ENCODE measurements at regions not wholly inside any gene's neighbourhood (a gene's known extent, or its start where the extent isn't known, plus 50 kb on each side); places are given as distances from the start of the nearest gene placed in this dataset.

DNA sequence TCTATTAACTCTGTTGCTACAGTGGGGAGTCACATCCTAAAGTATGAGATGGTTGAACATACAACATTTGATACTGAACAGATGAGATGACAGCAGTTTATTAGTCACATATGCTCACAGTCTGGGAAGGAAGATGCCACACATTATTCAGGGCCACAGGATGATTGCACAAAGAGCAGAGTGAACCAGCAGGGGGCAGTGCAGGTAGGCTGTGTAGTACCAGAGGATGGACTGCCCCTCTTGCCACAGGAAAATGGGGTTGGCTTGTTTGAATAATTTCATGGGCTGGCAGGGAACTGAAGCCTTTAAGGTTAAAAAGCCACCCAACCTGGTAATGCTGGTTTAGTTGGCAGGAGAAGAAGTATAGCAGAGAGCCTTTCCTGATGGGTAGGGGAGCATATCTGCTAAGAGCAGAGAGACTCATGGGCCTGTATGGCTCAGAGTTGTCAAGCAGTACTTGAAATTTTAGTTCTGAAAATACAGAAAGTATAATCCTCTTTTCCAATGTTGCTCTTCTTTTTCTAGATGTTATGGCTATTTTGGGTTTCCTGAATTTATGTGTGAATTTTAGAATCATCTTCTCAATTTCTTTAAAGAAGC is 180.4 kb upstream of the B3GAT1 start:
- TF ChIP-seq, protein P1, sequence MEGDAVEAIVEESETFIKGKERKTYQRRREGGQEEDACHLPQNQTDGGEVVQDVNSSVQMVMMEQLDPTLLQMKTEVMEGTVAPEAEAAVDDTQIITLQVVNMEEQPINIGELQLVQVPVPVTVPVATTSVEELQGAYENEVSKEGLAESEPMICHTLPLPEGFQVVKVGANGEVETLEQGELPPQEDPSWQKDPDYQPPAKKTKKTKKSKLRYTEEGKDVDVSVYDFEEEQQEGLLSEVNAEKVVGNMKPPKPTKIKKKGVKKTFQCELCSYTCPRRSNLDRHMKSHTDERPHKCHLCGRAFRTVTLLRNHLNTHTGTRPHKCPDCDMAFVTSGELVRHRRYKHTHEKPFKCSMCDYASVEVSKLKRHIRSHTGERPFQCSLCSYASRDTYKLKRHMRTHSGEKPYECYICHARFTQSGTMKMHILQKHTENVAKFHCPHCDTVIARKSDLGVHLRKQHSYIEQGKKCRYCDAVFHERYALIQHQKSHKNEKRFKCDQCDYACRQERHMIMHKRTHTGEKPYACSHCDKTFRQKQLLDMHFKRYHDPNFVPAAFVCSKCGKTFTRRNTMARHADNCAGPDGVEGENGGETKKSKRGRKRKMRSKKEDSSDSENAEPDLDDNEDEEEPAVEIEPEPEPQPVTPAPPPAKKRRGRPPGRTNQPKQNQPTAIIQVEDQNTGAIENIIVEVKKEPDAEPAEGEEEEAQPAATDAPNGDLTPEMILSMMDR (IDR thresholded peaks at IDR 0.05 in 2 of 3, conservative IDR thresholded peaks at IDR 0.05 in 1 of 3; ENCODE audit: borderline replicate concordance in 1 of 3, insufficient read depth in 1 of 3, low read depth in 2 of 3, low read length in 2 of 3) = peak; percentile 57 to 83 (median 82); a peak in 5 of 6 replicates
- no peak for TF ChIP-seq ELF1 (IDR thresholded peaks at IDR 0.05; ENCODE audit: borderline replicate concordance, low read depth)
- TF ChIP-seq RAD21 (IDR thresholded peaks at IDR 0.05; ENCODE audit: low read depth) = peak; percentile 71
- no peak for TF ChIP-seq SP1 (IDR thresholded peaks at IDR 0.05; ENCODE audit: low read depth)
- no peak for TF ChIP-seq POLR2A (IDR thresholded peaks at IDR 0.05; ENCODE audit: borderline replicate concordance, extremely low read depth, insufficient read depth, insufficient read length)

Measured in HCT116 (cell line).